Erythroblast (primary cell): ENCODE measurements at regions not wholly inside any gene's neighbourhood (a gene's known extent, or its start where the extent isn't known, plus 50 kb on each side); places are given as distances from the start of the nearest gene placed in this dataset.

Experiments
- GATA1 ChIP-seq: IDR thresholded peaks from 2 replicates; pipeline ENCODE4 v1.6.1; 2011; ENCODE audit warnings: low read depth, mild to moderate bottlenecking, control low read depth, low read length, moderate library complexity
- POLR2A ChIP-seq: IDR thresholded peaks from 2 replicates; pipeline ENCODE4 v1.6.1; 2011; ENCODE audit warnings: mild to moderate bottlenecking, low read length

- TF ChIP-seq POLR2A (no peak), GATA1 (no peak)
Measured at GRCh38 chrX:40173143-40174000, 75.6 kb upstream of the BCOR start.
